Adipocyte (in vitro differentiated cells): ENCODE measurements at regions not wholly inside any gene's neighbourhood (a gene's known extent, or its start where the extent isn't known, plus 50 kb on each side); places are given as distances from the start of the nearest gene placed in this dataset.

ENCODE experiments used
- DNase-seq: peaks from one replicate; pipeline ENCODE4 v3.0.0-alpha.2; 2015; ENCODE audit warnings: low read depth
- H3K27me3 ChIP-seq: replicated peaks from 2 replicates; pipeline ENCODE4 v1.7.0; 2013; ENCODE audit warnings: mild to moderate bottlenecking, low read length, moderate library complexity; ENCODE audit not compliant: control insufficient read depth, insufficient read depth
- H3K36me3 ChIP-seq: 2 replicates; pipeline ENCODE4 v1.7.0; 2013; ENCODE audit warnings: low read length, mild to moderate bottlenecking, moderate library complexity; ENCODE audit not compliant: control insufficient read depth, insufficient read depth, severe bottlenecking
- H3K4me1 ChIP-seq: 2 replicates; pipeline ENCODE4 v1.7.0; 2013; ENCODE audit warnings: mild to moderate bottlenecking, low read length, moderate library complexity; ENCODE audit not compliant: control insufficient read depth, insufficient read depth
- H3K4me3 ChIP-seq: 2 replicates; pipeline ENCODE4 v1.7.0; 2013; ENCODE audit warnings: mild to moderate bottlenecking, low read length, moderate library complexity
- H3K9ac ChIP-seq: 2 replicates; pipeline ENCODE4 v1.7.0; 2013; ENCODE audit warnings: mild to moderate bottlenecking, low read length, moderate library complexity
- H3K9me3 ChIP-seq: 2 replicates; pipeline ENCODE4 v1.7.0; 2013; ENCODE audit warnings: mild to moderate bottlenecking, low read length, moderate library complexity; ENCODE audit not compliant: control insufficient read depth

GRCh38 chr6:14987490-14987889 is 258.4 kb upstream of the JARID2 start:
- no peak for DNase-seq
- H3K9ac ChIP-seq = no peak overlapping the region
- H3K4me3 ChIP-seq = no peak overlapping the region
- H3K4me1 ChIP-seq = peaks cover 14% of the 10 kb centered on the region
- H3K36me3 ChIP-seq = no peaks in the 10 kb centered on the region
- no peaks in the 10 kb centered on the region for H3K9me3 ChIP-seq
- H3K27me3 ChIP-seq = no peaks in the 10 kb centered on the region

DNA sequence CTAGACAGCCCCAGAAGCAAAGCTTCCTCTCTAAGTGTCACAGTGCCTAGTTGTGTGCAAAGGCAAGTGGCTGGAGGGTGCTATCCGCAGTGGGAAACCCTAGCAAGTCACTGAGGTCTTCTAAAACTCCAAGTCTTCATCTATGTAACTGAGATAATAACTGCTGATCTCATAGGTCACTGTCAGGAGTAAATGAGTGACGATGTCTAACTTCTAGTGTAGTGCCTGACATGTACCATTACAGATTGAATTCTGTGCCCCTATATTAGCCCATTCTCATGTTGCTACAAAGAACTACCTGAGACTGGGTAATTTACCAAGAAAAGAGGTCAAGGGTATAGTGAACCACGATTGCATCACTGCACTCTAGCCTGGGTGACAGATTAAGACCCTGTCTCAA is 253.5 kb upstream of the JARID2 start:
- Histone ChIP-seq H3K9me3 (no peaks in the 10 kb centered on the region), H3K4me3 (no peak overlapping the region), H3K4me1 (no peaks in the 10 kb centered on the region), H3K36me3 (no peaks in the 10 kb centered on the region), H3K27me3 (peaks cover 8% of the 10 kb centered on the region), H3K9ac (no peak overlapping the region)
- DNase-seq = no peak

- no peaks in the 10 kb centered on the region for H3K36me3 ChIP-seq
- no peak overlapping the region for H3K9ac ChIP-seq
- no peaks in the 10 kb centered on the region for H3K4me1 ChIP-seq
- H3K9me3 ChIP-seq = no peaks in the 10 kb centered on the region
- no peak overlapping the region for H3K4me3 ChIP-seq
- H3K27me3 ChIP-seq = peaks cover 8% of the 10 kb centered on the region
- DNase-seq = no peak
These were observed 250.7 kb upstream of the JARID2 start for GRCh38 chr6:14995208-14995607.

DNA sequence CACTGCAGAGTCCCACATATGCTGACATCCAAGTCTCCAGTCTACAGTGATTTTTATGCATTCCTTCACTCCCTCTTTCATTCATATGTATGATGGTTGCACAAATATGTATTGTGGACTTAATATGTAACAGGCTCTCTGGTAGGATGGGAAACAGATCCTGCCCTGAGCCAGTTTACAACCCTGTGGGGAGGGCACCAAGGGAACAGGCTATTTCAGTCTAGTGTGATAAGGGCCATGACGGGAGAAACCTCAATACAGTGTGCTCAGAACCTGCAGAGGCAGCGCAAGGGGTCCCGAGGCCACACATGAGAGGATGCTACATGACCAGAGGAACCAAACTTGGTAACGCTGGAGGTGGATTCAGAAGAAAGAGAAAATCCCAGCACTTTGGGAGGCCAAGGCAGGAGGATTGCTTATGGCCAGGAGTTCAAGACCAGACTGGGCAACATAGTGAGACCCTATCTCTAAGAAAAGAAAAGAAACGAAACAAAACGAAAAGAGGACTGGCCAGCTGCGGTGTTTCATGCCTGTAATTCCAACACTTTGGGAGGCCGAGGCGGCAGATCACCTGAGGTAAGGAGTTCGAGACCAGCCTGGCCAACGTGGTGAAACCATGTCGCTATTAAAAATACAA is 249.8 kb upstream of the JARID2 start:
- Histone ChIP-seq H3K36me3 (no peaks in the 10 kb centered on the region), H3K4me1 (no peaks in the 10 kb centered on the region), H3K9me3 (no peaks in the 10 kb centered on the region), H3K27me3 (peaks cover 8% of the 10 kb centered on the region), H3K4me3 (no peak overlapping the region), H3K9ac (no peak overlapping the region)
- DNase-seq = no peak

DNA sequence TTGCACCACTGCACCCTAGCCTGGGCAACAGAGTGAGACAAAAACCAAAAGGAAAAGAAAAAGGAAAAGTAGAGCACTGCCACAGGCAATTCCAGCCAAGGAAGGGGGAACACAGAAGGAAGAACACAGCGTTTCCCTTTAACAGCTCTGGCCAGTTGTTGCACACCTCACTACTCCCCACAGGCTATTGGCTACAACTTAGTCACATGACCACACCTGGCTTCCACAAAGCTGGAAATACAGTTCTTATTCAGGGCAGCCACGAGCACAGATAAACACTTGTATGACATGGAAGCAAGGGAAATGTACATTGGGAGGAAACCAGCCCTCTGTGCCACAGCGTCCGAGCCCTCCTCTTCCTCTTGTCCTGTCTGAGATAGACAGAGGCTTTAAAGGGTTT is 249.0 kb upstream of the JARID2 start:
- H3K4me1 ChIP-seq = no peaks in the 10 kb centered on the region
- H3K27me3 ChIP-seq = peaks cover 8% of the 10 kb centered on the region
- no peaks in the 10 kb centered on the region for H3K9me3 ChIP-seq
- H3K4me3 ChIP-seq = no peak overlapping the region
- H3K36me3 ChIP-seq = no peaks in the 10 kb centered on the region
- DNase-seq = no peak
- no peak overlapping the region for H3K9ac ChIP-seq

GRCh38 chr6:14997507-14997906 is 248.4 kb upstream of the JARID2 start:
- Histone ChIP-seq H3K4me1 (no peaks in the 10 kb centered on the region), H3K27me3 (peaks cover 8% of the 10 kb centered on the region), H3K9me3 (no peaks in the 10 kb centered on the region), H3K9ac (no peak overlapping the region), H3K36me3 (no peaks in the 10 kb centered on the region), H3K4me3 (no peak overlapping the region)
- DNase-seq = no peak

GRCh38 chr6:14999106-14999505 is 246.8 kb upstream of the JARID2 start:
- Histone ChIP-seq H3K27me3 (peaks cover 8% of the 10 kb centered on the region), H3K9ac (no peak overlapping the region), H3K4me1 (no peaks in the 10 kb centered on the region), H3K4me3 (no peak overlapping the region), H3K36me3 (no peaks in the 10 kb centered on the region), H3K9me3 (no peaks in the 10 kb centered on the region)
- DNase-seq = no peak

DNA sequence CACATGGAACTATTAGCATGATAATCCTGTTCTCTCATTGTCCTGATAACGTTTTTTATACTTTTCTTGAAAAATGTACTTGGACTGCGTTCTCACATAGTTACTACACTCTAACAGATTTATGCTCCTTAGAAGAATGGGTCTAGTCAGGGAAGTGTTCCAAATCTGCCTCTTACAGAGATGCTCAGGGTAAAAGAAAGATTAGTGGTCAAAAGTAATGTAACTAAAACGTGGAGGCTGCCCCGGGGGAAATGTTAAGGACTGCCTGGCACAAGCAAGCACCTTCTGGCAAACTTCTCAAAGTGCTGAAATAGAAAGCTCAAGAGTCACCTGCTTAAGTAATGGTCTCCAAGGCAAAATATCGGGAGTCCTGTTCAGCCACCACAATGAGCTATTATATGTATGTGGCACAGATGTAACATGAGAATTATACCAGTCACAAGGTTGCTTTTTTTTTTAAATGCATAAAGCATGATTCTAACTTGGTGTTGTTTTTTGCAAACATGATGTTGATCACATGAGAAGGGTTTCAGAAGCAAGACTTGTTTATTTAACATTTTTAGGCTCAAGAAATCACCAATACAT is 244.5 kb upstream of the JARID2 start:
- H3K9me3 ChIP-seq = no peaks in the 10 kb centered on the region
- no peak for DNase-seq
- no peak overlapping the region for H3K4me3 ChIP-seq
- no peak overlapping the region for H3K9ac ChIP-seq
- H3K4me1 ChIP-seq = no peaks in the 10 kb centered on the region
- H3K36me3 ChIP-seq = no peaks in the 10 kb centered on the region
- H3K27me3 ChIP-seq = no peaks in the 10 kb centered on the region

GRCh38 chr6:15008269-15008668 is 237.6 kb upstream of the JARID2 start:
- H3K9ac ChIP-seq = no peak overlapping the region
- DNase-seq = no peak
- H3K4me1 ChIP-seq = no peaks in the 10 kb centered on the region
- H3K27me3 ChIP-seq = no peaks in the 10 kb centered on the region
- H3K36me3 ChIP-seq = no peaks in the 10 kb centered on the region
- H3K9me3 ChIP-seq = no peaks in the 10 kb centered on the region
- H3K4me3 ChIP-seq = no peak overlapping the region

DNA sequence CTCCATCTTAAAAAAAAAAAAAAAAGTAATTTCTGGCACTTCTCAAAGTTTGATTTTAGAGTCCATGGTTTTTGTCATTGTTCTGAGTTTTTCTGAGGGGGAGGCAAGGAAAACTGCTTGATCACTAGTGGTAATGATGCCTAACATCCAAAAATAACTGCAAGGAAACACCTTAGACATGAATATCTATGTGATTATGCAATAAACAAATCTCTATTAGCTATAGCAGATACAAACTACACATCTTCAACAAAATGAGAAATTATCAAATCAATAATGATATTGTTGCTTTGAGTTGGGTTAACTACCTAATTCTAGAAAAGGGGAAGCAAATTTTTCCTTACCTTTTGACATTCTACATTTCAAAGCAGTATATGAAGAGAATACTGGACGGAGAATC is 230.9 kb upstream of the JARID2 start:
- Histone ChIP-seq H3K4me1 (peaks cover 4% of the 10 kb centered on the region), H3K9ac (no peak overlapping the region), H3K36me3 (no peaks in the 10 kb centered on the region), H3K9me3 (no peaks in the 10 kb centered on the region), H3K27me3 (no peaks in the 10 kb centered on the region), H3K4me3 (no peak overlapping the region)
- DNase-seq = no peak

DNA sequence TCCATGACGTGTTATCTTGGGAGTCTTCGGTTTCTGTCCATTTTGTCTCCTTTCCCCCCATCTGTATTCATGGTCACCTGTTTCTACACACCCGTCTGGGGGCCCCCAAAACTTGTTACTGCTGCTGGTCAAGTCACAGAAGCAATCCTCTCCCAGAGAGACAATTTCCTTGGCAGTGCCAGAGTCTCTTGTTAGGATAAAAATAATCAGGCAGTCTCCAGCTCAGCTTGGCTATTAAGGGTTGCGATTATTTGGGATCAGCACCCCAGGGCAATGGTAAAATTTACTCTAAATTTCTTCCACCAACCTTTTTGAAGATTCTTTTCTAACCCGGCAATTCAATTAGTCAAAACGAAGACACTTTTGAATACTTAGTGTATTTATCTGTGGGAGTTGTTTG is 229.1 kb upstream of the JARID2 start:
- H3K27me3 ChIP-seq = no peaks in the 10 kb centered on the region
- H3K36me3 ChIP-seq = no peaks in the 10 kb centered on the region
- H3K4me3 ChIP-seq = no peak overlapping the region
- no peak overlapping the region for H3K9ac ChIP-seq
- no peak for DNase-seq
- no peaks in the 10 kb centered on the region for H3K9me3 ChIP-seq
- H3K4me1 ChIP-seq = peaks cover 7% of the 10 kb centered on the region

DNA sequence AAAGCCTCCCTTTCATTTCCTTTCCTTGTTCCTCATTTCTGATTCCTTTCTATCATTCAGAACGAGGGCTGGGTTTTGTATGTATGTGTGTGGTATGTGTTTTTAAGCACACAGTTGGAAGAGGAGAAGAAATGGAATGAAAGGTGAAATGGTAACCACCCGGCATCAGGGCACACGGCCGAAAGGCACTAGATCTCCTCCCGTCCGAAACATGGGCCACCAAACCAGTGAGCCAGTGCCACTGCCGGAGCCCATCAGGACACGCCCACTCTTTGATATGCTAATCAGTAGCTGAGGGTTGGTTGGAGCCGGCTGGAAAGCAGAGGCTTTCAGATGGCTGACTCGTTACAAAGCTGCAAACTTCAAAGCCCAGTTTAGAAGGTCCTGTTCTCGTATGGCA is 228.6 kb upstream of the JARID2 start:
- no peaks in the 10 kb centered on the region for H3K27me3 ChIP-seq
- no peaks in the 10 kb centered on the region for H3K36me3 ChIP-seq
- no peak overlapping the region for H3K9ac ChIP-seq
- peaks cover 10% of the 10 kb centered on the region for H3K4me1 ChIP-seq
- no peaks in the 10 kb centered on the region for H3K9me3 ChIP-seq
- H3K4me3 ChIP-seq = no peak overlapping the region
- DNase-seq = peak; percentile 33
